ENCODE measurements at regions not wholly inside any gene's neighbourhood (a gene's known extent, or its start where the extent isn't known, plus 50 kb on each side); places are given as distances from the start of the nearest gene placed in this dataset.

- TF ChIP-seq POLR2AphosphoS5 (IDR thresholded peaks at IDR 0.05), result no peak
- TF ChIP-seq, protein P1, sequence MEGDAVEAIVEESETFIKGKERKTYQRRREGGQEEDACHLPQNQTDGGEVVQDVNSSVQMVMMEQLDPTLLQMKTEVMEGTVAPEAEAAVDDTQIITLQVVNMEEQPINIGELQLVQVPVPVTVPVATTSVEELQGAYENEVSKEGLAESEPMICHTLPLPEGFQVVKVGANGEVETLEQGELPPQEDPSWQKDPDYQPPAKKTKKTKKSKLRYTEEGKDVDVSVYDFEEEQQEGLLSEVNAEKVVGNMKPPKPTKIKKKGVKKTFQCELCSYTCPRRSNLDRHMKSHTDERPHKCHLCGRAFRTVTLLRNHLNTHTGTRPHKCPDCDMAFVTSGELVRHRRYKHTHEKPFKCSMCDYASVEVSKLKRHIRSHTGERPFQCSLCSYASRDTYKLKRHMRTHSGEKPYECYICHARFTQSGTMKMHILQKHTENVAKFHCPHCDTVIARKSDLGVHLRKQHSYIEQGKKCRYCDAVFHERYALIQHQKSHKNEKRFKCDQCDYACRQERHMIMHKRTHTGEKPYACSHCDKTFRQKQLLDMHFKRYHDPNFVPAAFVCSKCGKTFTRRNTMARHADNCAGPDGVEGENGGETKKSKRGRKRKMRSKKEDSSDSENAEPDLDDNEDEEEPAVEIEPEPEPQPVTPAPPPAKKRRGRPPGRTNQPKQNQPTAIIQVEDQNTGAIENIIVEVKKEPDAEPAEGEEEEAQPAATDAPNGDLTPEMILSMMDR (IDR thresholded peaks at IDR 0.05 in 8 of 11, conservative IDR thresholded peaks at IDR 0.05 in 3 of 11), result no peak
Observed at GRCh38 chr9:119974026-119974425, 604.8 kb upstream of the BRINP1 start.

All from spleen (tissue), 7 donors.